RWPE2 (cell line): ENCODE measurements at regions not wholly inside any gene's neighbourhood (a gene's known extent, or its start where the extent isn't known, plus 50 kb on each side); places are given as distances from the start of the nearest gene placed in this dataset.

Experiments used
- ATAC-seq: fragments of 200-7000 bp; cut with Tn5 transposase; 3 replicates; pipeline ENCODE4 v1.9.1; 2021; ENCODE audit warnings: low read depth
- DNase-seq: peaks from one replicate; pipeline ENCODE4 v3.0.0-alpha.2; 2020; ENCODE audit warnings: low spot score
- H3K27ac ChIP-seq: fragments of 450-650 bp; 2 replicates; pipeline ENCODE4 v1.5.1; 2017; ENCODE audit warnings: mild to moderate bottlenecking; ENCODE audit not compliant: poor library complexity, severe bottlenecking
- H3K27me3 ChIP-seq: fragments of 250-450 bp; sonication (Bioruptor Pico); 2 replicates; pipeline ENCODE4 v1.5.1; 2021; ENCODE audit warnings: mild to moderate bottlenecking, moderate library complexity; ENCODE audit not compliant: insufficient read depth, poor library complexity, severe bottlenecking
- H3K36me3 ChIP-seq: fragments of 250-450 bp; sonication (Bioruptor Pico); 2 replicates; pipeline ENCODE4 v1.5.1; 2020; ENCODE audit warnings: low read depth, mild to moderate bottlenecking, moderate library complexity
- H3K4me1 ChIP-seq: fragments of 250-450 bp; sonication (Bioruptor Pico); 2 replicates; pipeline ENCODE4 v1.5.1; 2021; ENCODE audit warnings: mild to moderate bottlenecking, moderate library complexity; ENCODE audit not compliant: insufficient read depth, poor library complexity, severe bottlenecking
- H3K4me3 ChIP-seq: fragments of 250-450 bp; sonication (Bioruptor Pico); 2 replicates; pipeline ENCODE4 v1.5.1; 2021; ENCODE audit warnings: mild to moderate bottlenecking, moderate library complexity; ENCODE audit not compliant: severe bottlenecking
- H3K9me3 ChIP-seq: fragments of 250-450 bp; sonication (Bioruptor Pico); 2 replicates; pipeline ENCODE4 v1.5.1; 2021; ENCODE audit warnings: mild to moderate bottlenecking, moderate library complexity; ENCODE audit not compliant: severe bottlenecking
- CTCF ChIP-seq: fragments of 450-650 bp; IDR thresholded peaks from one replicate; pipeline ENCODE4 v1.5.1; 2017; ENCODE audit warnings: mild to moderate bottlenecking, moderate library complexity; ENCODE audit not compliant: poor library complexity, severe bottlenecking

DNA sequence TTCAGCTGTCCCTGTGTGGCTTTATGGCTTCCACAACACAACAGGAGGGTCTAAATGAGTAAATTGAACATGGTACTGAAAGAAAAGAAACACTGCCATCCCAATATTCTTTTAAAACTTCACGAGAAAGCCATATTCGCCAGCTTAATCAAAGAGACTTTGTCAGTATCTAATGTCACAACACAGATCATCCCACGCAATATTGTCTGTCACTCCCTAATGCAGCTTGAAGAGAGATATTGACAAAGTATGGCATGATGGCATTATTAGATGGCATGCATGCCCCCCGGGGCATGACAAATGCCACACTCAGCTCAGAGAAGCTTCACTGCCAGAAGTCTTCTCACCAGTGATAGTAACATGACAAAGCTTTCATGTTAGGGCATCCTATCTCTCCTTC, 197.8 kb downstream of the TTC8 start:
- no peak for TF ChIP-seq CTCF
- Histone ChIP-seq H3K27ac (no peak overlapping the region), H3K4me1 (no peaks in the 10 kb centered on the region), H3K36me3 (no peaks in the 10 kb centered on the region), H3K4me3 (no peak overlapping the region), H3K9me3 (no peaks in the 10 kb centered on the region), H3K27me3 (no peaks in the 10 kb centered on the region)
- ATAC-seq (no peak), DNase-seq (no peak)

DNA sequence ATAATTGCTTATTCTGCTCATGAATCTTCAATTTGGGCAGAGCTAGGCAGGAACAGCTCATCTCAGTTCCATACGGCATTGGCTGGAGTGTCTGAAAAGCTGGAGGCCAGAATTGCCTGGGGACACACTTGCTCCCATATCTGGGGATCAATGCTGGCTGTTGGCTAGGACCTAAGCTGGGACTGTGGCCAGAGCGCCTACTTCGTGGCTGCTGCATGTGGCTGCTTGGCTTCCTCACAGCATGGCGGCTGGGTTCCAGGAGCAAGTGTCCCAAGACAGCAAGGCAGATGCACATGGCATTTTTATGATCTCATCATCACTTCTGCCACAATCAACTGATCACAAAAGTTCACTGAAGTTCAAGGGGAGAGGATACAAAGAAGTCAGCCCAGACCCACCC, 200.2 kb downstream of the TTC8 start:
- H3K27ac ChIP-seq: no peak overlapping the region
- ATAC-seq (no peak), DNase-seq (no peak)
- TF ChIP-seq CTCF: no peak
- no peaks in the 10 kb centered on the region for H3K36me3 ChIP-seq
- no peaks in the 10 kb centered on the region for H3K27me3 ChIP-seq
- no peaks in the 10 kb centered on the region for H3K4me1 ChIP-seq
- H3K4me3 ChIP-seq: no peak overlapping the region
- H3K9me3 ChIP-seq: no peaks in the 10 kb centered on the region

DNA sequence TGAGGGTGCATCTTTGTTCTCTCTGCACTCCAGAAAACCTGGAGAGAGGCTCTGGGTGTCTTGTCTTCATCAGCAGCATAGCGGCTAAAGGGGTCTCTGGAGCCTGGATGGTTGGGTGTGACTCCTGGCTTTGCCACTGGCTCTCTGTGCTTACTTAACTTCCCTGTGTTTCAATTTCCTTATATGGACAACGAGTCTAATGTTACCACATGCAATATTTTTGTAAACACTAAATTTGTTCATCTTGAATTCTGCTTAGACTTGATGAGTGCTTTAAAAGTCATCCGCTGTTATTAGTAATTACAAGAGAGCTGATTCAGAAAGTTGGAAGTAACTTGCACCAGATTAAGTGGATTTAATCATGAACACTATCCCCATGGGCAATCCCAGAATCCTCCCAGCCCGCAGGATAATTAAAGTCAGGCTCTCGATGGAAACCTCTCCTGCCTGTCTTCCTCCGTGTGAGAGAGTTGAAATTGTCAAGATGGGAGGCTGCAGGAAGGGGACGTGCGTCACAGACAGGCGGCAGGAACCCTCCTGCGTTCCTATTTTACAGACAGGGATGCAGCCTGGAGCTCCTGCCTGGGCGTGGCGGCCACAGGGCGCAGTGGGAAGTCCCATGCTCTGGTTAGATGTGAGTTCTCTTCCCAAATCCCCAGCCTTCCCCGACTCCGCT, 201.2 kb downstream of the TTC8 start:
- Histone ChIP-seq H3K27ac (no peak overlapping the region), H3K27me3 (no peaks in the 10 kb centered on the region), H3K4me3 (no peak overlapping the region), H3K36me3 (no peaks in the 10 kb centered on the region), H3K9me3 (no peaks in the 10 kb centered on the region), H3K4me1 (no peaks in the 10 kb centered on the region)
- no peak for TF ChIP-seq CTCF
- ATAC-seq (no peak), DNase-seq (no peak)

GRCh38 chr14:89027097-89027740, 202.8 kb downstream of the TTC8 start:
- Histone ChIP-seq H3K27me3 (no peaks in the 10 kb centered on the region), H3K4me3 (peak overlapping the region; percentile 43), H3K36me3 (no peaks in the 10 kb centered on the region), H3K4me1 (no peaks in the 10 kb centered on the region), H3K9me3 (no peaks in the 10 kb centered on the region), H3K27ac (no peak overlapping the region)
- ATAC-seq (peak; percentile 83), DNase-seq (no peak)
- TF ChIP-seq CTCF: peak; percentile 99
